WTC11 (cell line): ENCODE measurements at regions not wholly inside any gene's neighbourhood (a gene's known extent, or its start where the extent isn't known, plus 50 kb on each side); places are given as distances from the start of the nearest gene placed in this dataset.

Source experiments
- ATAC-seq: fragments of 200-7000 bp; cut with Tn5 transposase; 2 replicates; pipeline ENCODE4 v1.10.0; 2021; ENCODE audit warnings: mild to moderate bottlenecking, moderate library complexity
- CTCF ChIA-PET: fragments of 300-600 bp; sonication (Branson Sonifier 250); formaldehyde crosslinking; loops from one replicate; lab custom pipeline; 2021; ENCODE audit warnings: antibody characterized with exemption; lab: Charles Lee
- POLR2A ChIA-PET: fragments of 350-600 bp; sonication (Branson Sonifier 250); formaldehyde crosslinking; loops from one replicate; lab custom pipeline; 2021; ENCODE audit warnings: antibody characterized with exemption; lab: Charles Lee
- DNase-seq: peaks from one replicate; pipeline ENCODE4 v3.0.0; 2021; ENCODE audit warnings: low spot score
- H3K27ac Mint-ChIP-seq: 2 replicates; pipeline ENCODE4 v1.8.0; 2021; ENCODE audit warnings: mixed read lengths
- H3K27me3 Mint-ChIP-seq: 2 replicates; pipeline ENCODE4 v1.8.0; 2021; ENCODE audit warnings: low read depth, mild to moderate bottlenecking, moderate library complexity, mixed read lengths
- H3K36me3 Mint-ChIP-seq: 2 replicates; pipeline ENCODE4 v1.8.0; 2021; ENCODE audit warnings: mixed read lengths
- H3K4me1 Mint-ChIP-seq: 2 replicates; pipeline ENCODE4 v1.8.0; 2022; ENCODE audit warnings: mixed read lengths
- H3K4me3 Mint-ChIP-seq: 2 replicates; pipeline ENCODE4 v1.8.0; 2021; ENCODE audit warnings: mild to moderate bottlenecking, moderate library complexity, mixed read lengths
- H3K9me3 Mint-ChIP-seq: 2 replicates; pipeline ENCODE4 v1.8.0; 2021; ENCODE audit warnings: mixed read lengths
- CREB1 ChIP-seq: sonication (generic); formaldehyde crosslinking; IDR thresholded peaks from 2 replicates; pipeline ENCODE4 v1.8.0; 2023; ENCODE audit warnings: mild to moderate bottlenecking, missing genetic modification reagents
- EMX1 ChIP-seq: fragments of 250-450 bp; sonication (Bioruptor Pico); IDR thresholded peaks from 2 replicates; pipeline ENCODE4 v1.8.0; 2021; ENCODE audit warnings: mild to moderate bottlenecking
- GABPB1 ChIP-seq: sonication (generic); formaldehyde crosslinking; IDR thresholded peaks from 2 replicates; pipeline ENCODE4 v1.8.1; 2023; ENCODE audit warnings: mild to moderate bottlenecking, missing genetic modification reagents
- IRF2 ChIP-seq: sonication (generic); formaldehyde crosslinking; IDR thresholded peaks from 2 replicates; pipeline ENCODE4 v1.8.0; 2022; ENCODE audit warnings: low read depth, missing genetic modification reagents, borderline replicate concordance
- MAX ChIP-seq: sonication (generic); formaldehyde crosslinking; IDR thresholded peaks from 2 replicates; pipeline ENCODE4 v1.8.0; 2022; ENCODE audit warnings: mild to moderate bottlenecking, missing genetic modification reagents
- NR1H2 ChIP-seq: sonication (generic); formaldehyde crosslinking; IDR thresholded peaks from 2 replicates; pipeline ENCODE4 v1.9.0; 2021; ENCODE audit warnings: mild to moderate bottlenecking, moderate library complexity, missing genetic modification reagents
- NR2C2 ChIP-seq: sonication (generic); formaldehyde crosslinking; IDR thresholded peaks from 2 replicates; pipeline ENCODE4 v1.8.0; 2022; ENCODE audit warnings: mild to moderate bottlenecking, missing genetic modification reagents
- SMAD3 ChIP-seq: sonication (generic); formaldehyde crosslinking; IDR thresholded peaks from 2 replicates; pipeline ENCODE4 v1.8.0; 2022; ENCODE audit warnings: missing genetic modification reagents, mild to moderate bottlenecking, borderline replicate concordance
- SP1 ChIP-seq: sonication (generic); formaldehyde crosslinking; conservative IDR thresholded peaks from 2 replicates; pipeline ENCODE4 v1.8.1; 2022; ENCODE audit warnings: missing genetic modification reagents
- ZBTB43 ChIP-seq: sonication (generic); formaldehyde crosslinking; IDR thresholded peaks from 2 replicates; pipeline ENCODE4 v1.8.1; 2023; ENCODE audit warnings: mild to moderate bottlenecking, missing genetic modification reagents
- ZNF263 ChIP-seq: sonication (generic); formaldehyde crosslinking; IDR thresholded peaks from 2 replicates; pipeline ENCODE4 v1.8.1; 2022; ENCODE audit warnings: low read depth, mild to moderate bottlenecking, moderate library complexity, missing genetic modification reagents
- ZNF281 ChIP-seq: sonication (generic); formaldehyde crosslinking; IDR thresholded peaks from 2 replicates; pipeline ENCODE4 v1.8.0; 2023; ENCODE audit warnings: mild to moderate bottlenecking, missing genetic modification reagents
- TF ChIP-seq, protein P1 (sequence below): sonication (generic); formaldehyde crosslinking; IDR thresholded peaks from 2 replicates; pipeline ENCODE4 v1.8.1; 2023; ENCODE audit warnings: mild to moderate bottlenecking, missing genetic modification reagents, borderline replicate concordance

GRCh38 chrX:69031181-69031580 is 134.1 kb downstream of the PJA1 start (continued):
- TF ChIP-seq SP1 (CRISPR knock-in tag) (no peak), EMX1 (CRISPR knock-in tag) (no peak), ZBTB43 (CRISPR knock-in tag) (no peak), IRF2 (CRISPR knock-in tag) (no peak), ZNF263 (no peak), SMAD3 (CRISPR knock-in tag) (no peak), CREB1 (CRISPR knock-in tag) (no peak), ZNF281 (no peak)

DNA sequence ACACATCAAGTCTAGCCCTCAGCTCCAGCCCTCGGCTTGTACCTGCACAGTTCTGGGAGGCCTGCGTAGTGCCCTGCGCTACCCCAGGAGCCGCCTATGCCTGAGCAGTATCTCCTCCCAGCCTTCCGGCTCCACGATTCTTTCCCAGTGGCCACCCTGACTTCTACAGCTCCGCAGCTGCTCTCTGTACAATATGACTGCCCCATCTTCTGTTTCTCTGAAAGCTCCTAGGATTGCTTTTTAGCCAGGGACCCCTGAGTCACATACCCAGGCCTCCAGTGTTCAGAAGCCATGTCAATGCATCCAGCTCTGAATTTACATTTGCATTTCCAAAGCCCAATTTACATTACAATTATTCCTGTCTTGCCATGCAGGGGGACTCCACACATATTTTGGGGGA is 135.5 kb downstream of the PJA1 start:
- Mint-ChIP-seq H3K4me3 (peak overlapping the region; percentile 27; the same call in 1 of the 2 replicates), H3K27me3 (peaks cover 4% of the 10 kb centered on the region; the same call in 1 of the 2 replicates), H3K4me1 (peaks cover 23% of the 10 kb centered on the region), H3K36me3 (no peaks in the 10 kb centered on the region), H3K27ac (0 out of 2 replicates have a peak overlapping the region, but pooled peaks have one; percentile 27), H3K9me3 (no peaks in the 10 kb centered on the region)
- ATAC-seq: peak; percentile 25; the same call in 1 of the 2 replicates
- TF ChIP-seq NR2C2 (no peak), MAX (CRISPR knock-in tag) (no peak), GABPB1 (CRISPR knock-in tag) (no peak), SP1 (CRISPR knock-in tag) (no peak), ZNF281 (no peak), NR1H2 (CRISPR knock-in tag) (no peak)
- TF ChIP-seq, protein P1, sequence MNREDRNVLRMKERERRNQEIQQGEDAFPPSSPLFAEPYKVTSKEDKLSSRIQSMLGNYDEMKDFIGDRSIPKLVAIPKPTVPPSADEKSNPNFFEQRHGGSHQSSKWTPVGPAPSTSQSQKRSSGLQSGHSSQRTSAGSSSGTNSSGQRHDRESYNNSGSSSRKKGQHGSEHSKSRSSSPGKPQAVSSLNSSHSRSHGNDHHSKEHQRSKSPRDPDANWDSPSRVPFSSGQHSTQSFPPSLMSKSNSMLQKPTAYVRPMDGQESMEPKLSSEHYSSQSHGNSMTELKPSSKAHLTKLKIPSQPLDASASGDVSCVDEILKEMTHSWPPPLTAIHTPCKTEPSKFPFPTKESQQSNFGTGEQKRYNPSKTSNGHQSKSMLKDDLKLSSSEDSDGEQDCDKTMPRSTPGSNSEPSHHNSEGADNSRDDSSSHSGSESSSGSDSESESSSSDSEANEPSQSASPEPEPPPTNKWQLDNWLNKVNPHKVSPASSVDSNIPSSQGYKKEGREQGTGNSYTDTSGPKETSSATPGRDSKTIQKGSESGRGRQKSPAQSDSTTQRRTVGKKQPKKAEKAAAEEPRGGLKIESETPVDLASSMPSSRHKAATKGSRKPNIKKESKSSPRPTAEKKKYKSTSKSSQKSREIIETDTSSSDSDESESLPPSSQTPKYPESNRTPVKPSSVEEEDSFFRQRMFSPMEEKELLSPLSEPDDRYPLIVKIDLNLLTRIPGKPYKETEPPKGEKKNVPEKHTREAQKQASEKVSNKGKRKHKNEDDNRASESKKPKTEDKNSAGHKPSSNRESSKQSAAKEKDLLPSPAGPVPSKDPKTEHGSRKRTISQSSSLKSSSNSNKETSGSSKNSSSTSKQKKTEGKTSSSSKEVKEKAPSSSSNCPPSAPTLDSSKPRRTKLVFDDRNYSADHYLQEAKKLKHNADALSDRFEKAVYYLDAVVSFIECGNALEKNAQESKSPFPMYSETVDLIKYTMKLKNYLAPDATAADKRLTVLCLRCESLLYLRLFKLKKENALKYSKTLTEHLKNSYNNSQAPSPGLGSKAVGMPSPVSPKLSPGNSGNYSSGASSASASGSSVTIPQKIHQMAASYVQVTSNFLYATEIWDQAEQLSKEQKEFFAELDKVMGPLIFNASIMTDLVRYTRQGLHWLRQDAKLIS (CRISPR knock-in tag): no peak
- CTCF ChIA-PET: interaction anchor here (1.0 to 1.2 kb wide), 2 partner anchors 8 to 202 kb away, joined by 3 to 5 read pairs; no protein-coding TSS in a partner anchor
- no peak for DNase-seq
- POLR2A ChIA-PET: no interaction called here
